Mononuclear cell (primary cell): ENCODE measurements at regions not wholly inside any gene's neighbourhood (a gene's known extent, or its start where the extent isn't known, plus 50 kb on each side); places are given as distances from the start of the nearest gene placed in this dataset.
"Not testable (repeated sequence)": the region's sequence is repeated elsewhere in the genome, so short reads cannot be mapped to it uniquely, and the experiment has no call there.

Source experiments
- H3K27me3 ChIP-seq: 2 replicates; pipeline ENCODE4 v1.6.0; 2011; ENCODE audit warnings: low read length, control low read depth; ENCODE audit not compliant: insufficient read depth
- H3K4me1 ChIP-seq: 2 replicates; pipeline ENCODE4 v1.5.1; 2011; ENCODE audit warnings: mild to moderate bottlenecking, low read length, control low read depth; ENCODE audit not compliant: insufficient read depth
- H3K4me3 ChIP-seq: 2 replicates; pipeline ENCODE4 v1.5.1; 2011; ENCODE audit warnings: mild to moderate bottlenecking, low read length, moderate library complexity
- H3K9me3 ChIP-seq: 2 replicates; pipeline ENCODE4 v1.5.1; 2011; ENCODE audit warnings: low read depth, mild to moderate bottlenecking, control low read depth, low read length

- H3K27me3 ChIP-seq, H3K4me1 ChIP-seq, H3K4me3 ChIP-seq: not testable (repeated sequence)
- H3K9me3 ChIP-seq = peaks cover 22% of the 10 kb centered on the region
These were observed 146.4 kb upstream of the CDYL start for GRCh38 chr6:4629789-4630188.

- Histone ChIP-seq H3K4me1 (no peaks in the 10 kb centered on the region), H3K9me3 (peaks cover 15% of the 10 kb centered on the region), H3K4me3 (no peak overlapping the region), H3K27me3 (no peaks in the 10 kb centered on the region)
These were observed 150.6 kb upstream of the CDYL start for GRCh38 chr6:4625557-4625956.

DNA sequence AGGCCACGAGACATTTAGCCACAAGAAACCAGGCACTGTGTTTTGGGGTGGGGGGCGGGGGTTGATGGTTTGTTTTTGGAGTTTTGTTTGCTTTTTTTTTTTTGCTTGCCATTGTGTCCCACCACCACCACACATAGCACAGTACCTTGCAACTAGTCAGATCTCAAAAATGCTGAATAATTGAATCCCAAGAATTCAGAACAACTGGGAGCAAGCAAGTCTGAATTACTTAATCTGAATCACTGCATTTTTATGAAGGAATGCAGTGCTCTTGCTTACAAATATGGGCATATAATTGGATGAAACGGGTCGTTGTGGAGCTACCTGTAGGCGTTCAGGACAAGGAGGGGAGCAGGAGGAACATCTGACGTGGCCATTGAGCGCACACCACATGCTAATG, 151.5 kb upstream of the CDYL start:
- Histone ChIP-seq H3K4me1 (no peaks in the 10 kb centered on the region), H3K27me3 (no peaks in the 10 kb centered on the region), H3K4me3 (no peak overlapping the region), H3K9me3 (peaks cover 6% of the 10 kb centered on the region)

DNA sequence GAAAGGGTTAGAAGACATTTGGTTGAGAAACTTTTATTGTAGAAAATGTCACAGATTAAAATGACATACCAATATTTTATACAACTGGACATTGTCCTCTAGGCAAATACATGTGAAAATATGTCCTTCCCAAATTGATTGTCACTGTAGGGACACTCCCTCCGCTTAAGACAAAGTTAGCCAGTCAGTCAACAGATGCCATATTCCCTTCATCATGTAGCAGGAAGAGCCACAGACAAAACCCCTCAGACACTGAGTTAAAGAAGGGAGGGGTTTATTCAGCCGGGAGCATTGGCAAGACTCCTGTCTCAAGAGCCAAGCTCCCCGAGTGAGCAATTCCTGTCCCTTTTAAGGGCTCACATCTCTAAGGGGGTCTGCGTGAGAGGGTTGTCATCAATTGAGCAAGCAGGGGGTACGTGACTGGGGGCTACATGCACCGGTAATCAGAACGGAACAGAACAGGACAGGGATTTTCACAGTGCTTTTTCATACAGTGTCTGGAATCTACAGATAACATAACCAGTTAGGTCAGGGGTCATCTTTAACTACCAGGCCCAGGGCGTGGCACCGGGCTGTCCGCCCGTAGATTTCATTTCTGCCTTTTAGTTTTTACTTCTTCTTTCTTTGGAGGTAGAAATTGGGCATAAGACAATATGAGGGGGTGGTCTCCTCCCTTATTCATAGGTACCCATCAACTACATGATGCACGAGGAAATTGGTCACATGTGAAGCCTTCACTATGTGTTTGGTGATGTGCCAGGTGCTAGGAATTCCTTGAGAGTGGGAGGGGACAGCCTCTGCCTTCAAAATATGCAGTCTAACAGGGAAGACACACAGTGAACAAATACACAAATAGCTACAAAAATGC, 155.7 kb upstream of the CDYL start:
- no peaks in the 10 kb centered on the region for H3K4me1 ChIP-seq
- H3K4me3 ChIP-seq = no peak overlapping the region
- no peaks in the 10 kb centered on the region for H3K9me3 ChIP-seq
- H3K27me3 ChIP-seq = no peaks in the 10 kb centered on the region

- Histone ChIP-seq H3K9me3 (no peaks in the 10 kb centered on the region), H3K27me3 (no peaks in the 10 kb centered on the region), H3K4me3 (no peak overlapping the region), H3K4me1 (no peaks in the 10 kb centered on the region)
These were observed 159.9 kb upstream of the CDYL start for GRCh38 chr6:4616311-4616710.

- Histone ChIP-seq H3K9me3 (no peaks in the 10 kb centered on the region), H3K4me1 (no peaks in the 10 kb centered on the region), H3K27me3 (no peaks in the 10 kb centered on the region), H3K4me3 (no peak overlapping the region)
These were observed 160.3 kb upstream of the CDYL start for GRCh38 chr6:4615891-4616290.

DNA sequence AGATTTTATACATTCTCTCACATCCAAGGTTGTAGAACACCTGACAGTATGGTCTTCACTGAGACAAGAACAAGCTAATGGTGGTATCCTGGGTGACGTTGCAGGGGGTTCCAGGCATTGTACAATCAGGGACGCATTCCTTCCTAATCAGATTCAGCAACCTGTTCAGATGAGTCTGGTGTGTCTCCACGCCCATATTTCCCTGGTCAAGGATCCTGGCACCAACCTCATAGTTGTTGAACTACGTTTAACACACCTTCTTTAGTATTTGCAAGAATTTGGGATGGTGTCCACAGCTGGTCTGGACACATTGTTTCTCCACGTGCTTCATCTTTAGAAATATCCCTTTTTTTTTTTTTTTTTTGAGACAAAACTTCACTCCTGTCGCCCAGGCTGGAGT, 161.0 kb upstream of the CDYL start:
- no peak overlapping the region for H3K4me3 ChIP-seq
- H3K4me1 ChIP-seq = no peaks in the 10 kb centered on the region
- H3K9me3 ChIP-seq = no peaks in the 10 kb centered on the region
- no peaks in the 10 kb centered on the region for H3K27me3 ChIP-seq

- Histone ChIP-seq H3K4me3 (no peak overlapping the region), H3K4me1 (no peaks in the 10 kb centered on the region), H3K9me3 (no peaks in the 10 kb centered on the region), H3K27me3 (no peaks in the 10 kb centered on the region)
These were observed 161.6 kb upstream of the CDYL start for GRCh38 chr6:4614637-4615036.

- Histone ChIP-seq H3K4me3 (no peak overlapping the region), H3K4me1 (peaks cover under 1% of the 10 kb centered on the region), H3K9me3 (no peaks in the 10 kb centered on the region), H3K27me3 (no peaks in the 10 kb centered on the region)
These were observed 162.4 kb upstream of the CDYL start for GRCh38 chr6:4613795-4614194.

DNA sequence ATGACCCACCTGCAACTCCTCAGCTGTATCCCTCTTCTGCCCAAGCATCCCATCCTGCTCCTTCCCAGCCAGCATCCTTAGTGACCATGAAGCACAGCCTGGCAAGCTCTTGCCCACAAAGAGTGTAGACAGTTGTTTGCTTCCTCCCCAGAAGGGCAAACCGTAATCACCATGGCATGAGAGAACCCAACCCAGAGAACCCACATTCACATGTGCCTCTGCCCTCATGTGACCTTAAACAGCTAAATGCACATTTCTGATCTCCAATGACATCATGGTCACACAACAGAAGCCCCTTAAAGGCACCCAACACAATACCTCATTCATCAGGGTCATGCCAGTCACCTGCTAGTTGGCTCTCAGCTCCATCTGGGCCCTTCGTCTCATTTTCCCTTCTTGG, 162.8 kb upstream of the CDYL start:
- no peaks in the 10 kb centered on the region for H3K9me3 ChIP-seq
- H3K27me3 ChIP-seq = no peaks in the 10 kb centered on the region
- H3K4me3 ChIP-seq = no peak overlapping the region
- peaks cover 4% of the 10 kb centered on the region for H3K4me1 ChIP-seq

DNA sequence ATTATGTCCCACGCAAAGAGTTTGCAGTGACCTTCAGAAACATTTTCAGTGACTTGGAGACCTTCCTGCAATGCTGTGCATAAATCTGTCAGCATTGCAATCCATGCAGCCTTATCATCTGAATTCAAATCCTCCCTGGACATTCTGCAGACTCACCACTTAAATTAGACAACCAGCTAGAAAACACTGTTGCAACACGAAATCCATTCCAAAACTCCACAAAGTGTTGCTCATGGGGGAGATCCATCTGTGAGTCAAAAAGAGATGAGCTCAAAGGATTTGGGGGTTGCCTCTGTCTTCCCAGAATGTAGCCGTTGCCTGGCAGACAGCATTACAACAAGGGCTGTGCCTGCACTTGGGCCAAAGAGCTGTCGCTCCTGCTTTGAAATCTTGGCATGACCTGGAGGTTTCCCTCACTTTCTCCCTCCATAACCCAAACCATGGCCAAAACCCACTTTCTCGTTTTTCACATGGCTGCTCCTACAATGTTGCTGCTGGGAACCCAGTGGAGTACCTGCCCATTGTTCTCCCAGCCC, 163.5 kb upstream of the CDYL start:
- Histone ChIP-seq H3K27me3 (no peaks in the 10 kb centered on the region), H3K4me1 (peaks cover 4% of the 10 kb centered on the region), H3K9me3 (no peaks in the 10 kb centered on the region), H3K4me3 (no peak overlapping the region)

GRCh38 chr6:4611429-4612129, 164.6 kb upstream of the CDYL start:
- no peaks in the 10 kb centered on the region for H3K27me3 ChIP-seq
- H3K4me1 ChIP-seq = peaks cover 9% of the 10 kb centered on the region
- no peak overlapping the region for H3K4me3 ChIP-seq
- H3K9me3 ChIP-seq = no peaks in the 10 kb centered on the region

DNA sequence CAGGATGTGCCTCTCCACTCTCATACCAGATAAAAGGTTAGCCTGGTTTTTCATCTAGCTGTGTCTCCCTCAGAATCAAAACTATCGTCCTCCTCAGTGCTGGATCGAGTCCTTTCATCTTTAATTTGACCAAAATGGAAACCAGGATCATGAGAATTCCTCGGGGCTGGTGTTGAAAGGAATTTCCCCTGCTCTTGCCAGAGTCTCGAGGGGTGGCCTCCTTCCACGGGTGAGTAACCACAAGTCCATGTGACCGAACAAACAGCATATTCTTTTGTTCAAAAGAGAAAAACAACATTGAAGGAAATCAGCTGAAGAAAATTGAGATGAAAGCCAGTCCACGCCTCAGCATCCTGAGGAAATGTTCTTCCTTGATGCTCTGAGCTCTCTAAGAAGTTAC, 165.9 kb upstream of the CDYL start:
- Histone ChIP-seq H3K4me3 (no peak overlapping the region), H3K27me3 (no peaks in the 10 kb centered on the region), H3K9me3 (no peaks in the 10 kb centered on the region), H3K4me1 (peaks cover 9% of the 10 kb centered on the region)

GRCh38 chr6:4608361-4609115, 167.7 kb upstream of the CDYL start:
- Histone ChIP-seq H3K4me3 (no peak overlapping the region), H3K27me3 (no peaks in the 10 kb centered on the region), H3K4me1 (peaks cover 9% of the 10 kb centered on the region), H3K9me3 (no peaks in the 10 kb centered on the region)

DNA sequence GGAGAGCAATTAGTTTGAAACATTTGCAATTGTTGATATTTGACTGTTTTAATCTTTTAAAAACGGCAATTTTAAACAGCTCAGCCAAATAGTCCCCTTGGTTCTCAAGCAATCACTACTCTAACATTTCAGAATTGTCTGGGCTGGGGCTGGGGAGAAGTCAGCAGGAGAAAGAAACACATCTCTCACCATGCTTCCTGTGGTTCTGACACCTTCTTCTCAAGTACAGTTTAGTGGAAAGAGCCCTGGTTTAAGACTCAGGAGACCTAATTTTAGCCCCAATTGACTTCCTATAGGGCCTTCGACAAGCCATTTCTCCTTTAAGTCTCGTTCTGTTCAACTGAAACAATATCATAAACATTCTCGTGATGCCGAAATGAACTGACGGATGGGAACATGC, 168.4 kb upstream of the CDYL start:
- no peaks in the 10 kb centered on the region for H3K9me3 ChIP-seq
- no peaks in the 10 kb centered on the region for H3K27me3 ChIP-seq
- peaks cover 16% of the 10 kb centered on the region for H3K4me1 ChIP-seq
- H3K4me3 ChIP-seq = no peak overlapping the region
